SK-N-SH (cell line): ENCODE measurements at regions not wholly inside any gene's neighbourhood (a gene's known extent, or its start where the extent isn't known, plus 50 kb on each side); places are given as distances from the start of the nearest gene placed in this dataset.

Experiments
- CTCF ChIA-PET: fragments of 300-600, 350-600 bp; formaldehyde crosslinking; extraction: SDS; loops from one replicate; lab custom pipeline; 2021; lab: Yijun Ruan, JAX
- POLR2A ChIA-PET: fragments of 350-600 bp; sonication (Branson Sonifier 250); formaldehyde crosslinking; extraction: SDS; loops from one replicate; lab custom pipeline; 2020; ENCODE audit warnings: antibody characterized with exemption, inconsistent platforms; lab: Yijun Ruan, JAX
- DNase-seq: peaks from one replicate; pipeline ENCODE4 v3.0.0; 2012
- H2AFZ ChIP-seq: fragments of 200-600 bp; sonication (generic); 2 replicates; pipeline ENCODE4 v1.8.1; 2016; ENCODE audit warnings: antibody characterized with exemption, mild to moderate bottlenecking, low read depth
- H3F3A ChIP-seq: fragments of 200-600 bp; sonication (generic); replicated peaks from 2 replicates; pipeline ENCODE3; 2016; ENCODE audit warnings: antibody characterized with exemption, mild to moderate bottlenecking; ENCODE audit not compliant: insufficient read depth
- H3K27ac ChIP-seq, 2 experiments: fragments of 200-500 bp in 1 of 2; fragments of 200-600 bp in 1 of 2; sonication (Bioruptor generic) in 1 of 2; sonication (generic), shearing (Covaris generic) in 1 of 2; 2 replicates each; pipeline versions ENCODE4 v1.5.1 to v1.6.1; 2014 to 2016; ENCODE audit warnings: low read depth in 2 of 2, inconsistent platforms in 1 of 2, low read length in 1 of 2, mild to moderate bottlenecking in 1 of 2, mixed read lengths in 1 of 2
- H3K27me3 ChIP-seq: fragments of 200-600 bp; sonication (generic), shearing (Covaris generic); 2 replicates; pipeline ENCODE4 v1.6.1; 2016; ENCODE audit warnings: mixed run types; ENCODE audit not compliant: insufficient read depth
- H3K36me3 ChIP-seq, 2 experiments: fragments of 200-500 bp in 1 of 2; fragments of 200-600 bp in 1 of 2; sonication (Bioruptor generic) in 1 of 2; sonication (generic) in 1 of 2; replicated peaks in 1 of 2; 2 replicates each; pipeline versions ENCODE3 to v1.5.1; 2014 to 2016; ENCODE audit warnings: low read length in 1 of 2, mild to moderate bottlenecking in 1 of 2; ENCODE audit not compliant: insufficient read depth in 2 of 2, control insufficient read depth in 1 of 2
- H3K4me1 ChIP-seq, 2 experiments: fragments of 200-500 bp in 1 of 2; fragments of 200-600 bp in 1 of 2; sonication (Bioruptor generic) in 1 of 2; sonication (generic), shearing (Covaris generic) in 1 of 2; 2 replicates each; pipeline versions ENCODE4 v1.5.1 to v1.6.1; 2014 to 2016; ENCODE audit warnings: low read depth in 1 of 2, low read length in 1 of 2, mixed run types in 1 of 2; ENCODE audit not compliant: insufficient read depth in 2 of 2, control insufficient read depth in 1 of 2
- H3K4me2 ChIP-seq: fragments of 200-600 bp; sonication (generic), shearing (Covaris generic); 2 replicates; pipeline ENCODE4 v1.6.1; 2017; ENCODE audit warnings: mixed run types
- H3K4me3 ChIP-seq, 2 experiments: fragments of 200-500 bp in 1 of 2; fragments of 200-600 bp in 1 of 2; sonication (Bioruptor generic) in 1 of 2; sonication (generic), shearing (Covaris generic) in 1 of 2; 2 replicates each; pipeline versions ENCODE4 v1.5.1 to v1.8.1; 2014 to 2016; ENCODE audit warnings: low read depth in 2 of 2, inconsistent platforms in 1 of 2, low read length in 1 of 2, mild to moderate bottlenecking in 1 of 2, mixed read lengths in 1 of 2, moderate library complexity in 1 of 2
- H3K79me2 ChIP-seq: fragments of 200-600 bp; sonication (generic); 2 replicates; pipeline ENCODE4 v1.8.1; 2017; ENCODE audit warnings: mild to moderate bottlenecking; ENCODE audit not compliant: insufficient read depth
- H3K9ac ChIP-seq: fragments of 200-600 bp; sonication (generic); 2 replicates; pipeline ENCODE4 v1.6.1; 2017; ENCODE audit warnings: mixed run types
- H3K9me2 ChIP-seq: fragments of 200-600 bp; sonication (generic); 2 replicates; pipeline ENCODE4 v1.6.1; 2017; ENCODE audit warnings: mixed run types
- H3K9me3 ChIP-seq: fragments of 200-600 bp; sonication (generic); 2 replicates; pipeline ENCODE4 v1.6.1; 2017; ENCODE audit warnings: mixed run types, mild to moderate bottlenecking, moderate library complexity
- H4K20me1 ChIP-seq: fragments of 200-600 bp; sonication (generic); 2 replicates; pipeline ENCODE4 v1.6.1; 2017; ENCODE audit warnings: mild to moderate bottlenecking, mixed run types; ENCODE audit not compliant: insufficient read depth
- CHD2 ChIP-seq: fragments of 150-350 bp; IDR thresholded peaks from 2 replicates; pipeline ENCODE4 v1.6.1; 2018; ENCODE audit warnings: low read length; ENCODE audit not compliant: partially characterized antibody
- FOXM1 ChIP-seq: IDR thresholded peaks from 2 replicates; pipeline ENCODE4 v1.4.0; 2012; ENCODE audit warnings: low read depth, mild to moderate bottlenecking
- POLR2AphosphoS5 ChIP-seq: IDR thresholded peaks from 2 replicates; pipeline ENCODE4 v1.6.1; 2012; ENCODE audit warnings: low read depth, low read length
- RAD21 ChIP-seq: IDR thresholded peaks from 2 replicates; pipeline ENCODE4 v1.6.1; 2012; ENCODE audit warnings: mild to moderate bottlenecking, low read length
- RCOR1 ChIP-seq: fragments of 150-350 bp; IDR thresholded peaks from 2 replicates; pipeline ENCODE4 v1.6.1; 2017; ENCODE audit warnings: antibody characterized with exemption, low read length
- RFX5 ChIP-seq: IDR thresholded peaks from 2 replicates; pipeline ENCODE4 v1.6.1; 2012; ENCODE audit warnings: mild to moderate bottlenecking, improper control_type of control experiment, low read length
- RXRA ChIP-seq: IDR thresholded peaks from 2 replicates; pipeline ENCODE4 v1.4.0; 2012; ENCODE audit warnings: low read depth, mild to moderate bottlenecking, borderline replicate concordance
- TAF1 ChIP-seq: IDR thresholded peaks from 2 replicates; pipeline ENCODE4 v1.6.1; 2012; ENCODE audit warnings: low read depth, mild to moderate bottlenecking, low read length, moderate library complexity, borderline replicate concordance
- YY1 ChIP-seq: IDR thresholded peaks from 2 replicates; pipeline ENCODE4 v1.4.0; 2012; ENCODE audit warnings: low read depth, mild to moderate bottlenecking
- WGBS: methylation state at CpG from one replicate; pipeline ENCODE4 v1.1.6; 2017; ENCODE audit warnings: low lambda C conversion rate; 5-methylcytosine and 5-hydroxymethylcytosine counted together
- TF ChIP-seq, protein P1 (sequence below): IDR thresholded peaks from 2 replicates; pipeline ENCODE4 v1.6.1; 2012; ENCODE audit warnings: mild to moderate bottlenecking, low read depth, low read length, moderate library complexity
- TF ChIP-seq, protein P2 (sequence below): fragments of 150-350 bp; IDR thresholded peaks from 2 replicates; pipeline ENCODE4 v1.6.1; 2017; ENCODE audit warnings: antibody characterized with exemption, low read length, low read depth, borderline replicate concordance
- TF ChIP-seq, protein P3 (sequence below): IDR thresholded peaks from 2 replicates; pipeline ENCODE4 v1.4.0; 2012; ENCODE audit warnings: low read depth, borderline replicate concordance

DNA sequence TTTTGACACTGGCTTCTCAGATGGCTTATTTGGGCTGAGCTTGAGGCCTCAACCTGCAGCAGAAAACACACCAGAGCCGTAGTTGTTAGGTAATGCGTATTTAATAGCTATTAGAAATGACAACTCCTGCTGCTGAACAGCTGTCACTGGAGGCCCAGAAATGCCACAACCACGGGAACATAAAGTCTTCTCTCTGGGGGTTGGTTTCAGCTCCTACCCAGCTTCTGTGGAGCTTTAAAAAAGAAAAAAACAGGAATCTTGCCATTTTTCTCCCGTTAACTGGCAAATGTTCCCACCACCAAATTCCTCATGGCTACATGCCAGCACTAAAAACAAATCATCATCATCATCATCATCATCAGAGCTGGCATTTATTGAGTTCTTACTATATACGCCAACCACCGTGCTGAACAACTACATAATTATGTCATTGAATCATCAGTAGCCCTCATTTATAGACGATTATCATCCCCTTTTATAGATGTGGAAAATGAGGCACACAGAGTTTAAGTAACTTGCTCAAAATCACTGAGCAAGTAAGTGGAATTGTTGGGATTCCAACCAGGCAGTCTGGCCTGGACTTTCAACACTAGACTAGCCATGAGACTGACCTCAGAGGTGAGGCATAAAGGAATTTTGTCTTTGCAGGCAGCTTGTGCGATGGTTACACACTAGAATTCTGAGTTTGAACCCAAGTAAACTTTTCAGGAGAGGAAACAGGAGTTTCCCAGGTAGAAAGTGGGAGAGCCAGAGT, 185.3 kb upstream of the WWC1 start:
- 44% methylated on average over 8 of the region's 8 CpGs for WGBS
- TF ChIP-seq, protein P1, sequence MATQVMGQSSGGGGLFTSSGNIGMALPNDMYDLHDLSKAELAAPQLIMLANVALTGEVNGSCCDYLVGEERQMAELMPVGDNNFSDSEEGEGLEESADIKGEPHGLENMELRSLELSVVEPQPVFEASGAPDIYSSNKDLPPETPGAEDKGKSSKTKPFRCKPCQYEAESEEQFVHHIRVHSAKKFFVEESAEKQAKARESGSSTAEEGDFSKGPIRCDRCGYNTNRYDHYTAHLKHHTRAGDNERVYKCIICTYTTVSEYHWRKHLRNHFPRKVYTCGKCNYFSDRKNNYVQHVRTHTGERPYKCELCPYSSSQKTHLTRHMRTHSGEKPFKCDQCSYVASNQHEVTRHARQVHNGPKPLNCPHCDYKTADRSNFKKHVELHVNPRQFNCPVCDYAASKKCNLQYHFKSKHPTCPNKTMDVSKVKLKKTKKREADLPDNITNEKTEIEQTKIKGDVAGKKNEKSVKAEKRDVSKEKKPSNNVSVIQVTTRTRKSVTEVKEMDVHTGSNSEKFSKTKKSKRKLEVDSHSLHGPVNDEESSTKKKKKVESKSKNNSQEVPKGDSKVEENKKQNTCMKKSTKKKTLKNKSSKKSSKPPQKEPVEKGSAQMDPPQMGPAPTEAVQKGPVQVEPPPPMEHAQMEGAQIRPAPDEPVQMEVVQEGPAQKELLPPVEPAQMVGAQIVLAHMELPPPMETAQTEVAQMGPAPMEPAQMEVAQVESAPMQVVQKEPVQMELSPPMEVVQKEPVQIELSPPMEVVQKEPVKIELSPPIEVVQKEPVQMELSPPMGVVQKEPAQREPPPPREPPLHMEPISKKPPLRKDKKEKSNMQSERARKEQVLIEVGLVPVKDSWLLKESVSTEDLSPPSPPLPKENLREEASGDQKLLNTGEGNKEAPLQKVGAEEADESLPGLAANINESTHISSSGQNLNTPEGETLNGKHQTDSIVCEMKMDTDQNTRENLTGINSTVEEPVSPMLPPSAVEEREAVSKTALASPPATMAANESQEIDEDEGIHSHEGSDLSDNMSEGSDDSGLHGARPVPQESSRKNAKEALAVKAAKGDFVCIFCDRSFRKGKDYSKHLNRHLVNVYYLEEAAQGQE, result no peak
- no peak for TF ChIP-seq RXRA
- no peak for TF ChIP-seq FOXM1
- no peak for TF ChIP-seq RFX5
- TF ChIP-seq CHD2, result no peak
- TF ChIP-seq, protein P2, sequence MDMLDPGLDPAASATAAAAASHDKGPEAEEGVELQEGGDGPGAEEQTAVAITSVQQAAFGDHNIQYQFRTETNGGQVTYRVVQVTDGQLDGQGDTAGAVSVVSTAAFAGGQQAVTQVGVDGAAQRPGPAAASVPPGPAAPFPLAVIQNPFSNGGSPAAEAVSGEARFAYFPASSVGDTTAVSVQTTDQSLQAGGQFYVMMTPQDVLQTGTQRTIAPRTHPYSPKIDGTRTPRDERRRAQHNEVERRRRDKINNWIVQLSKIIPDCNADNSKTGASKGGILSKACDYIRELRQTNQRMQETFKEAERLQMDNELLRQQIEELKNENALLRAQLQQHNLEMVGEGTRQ, result no peak
- TF ChIP-seq TAF1, result no peak
- Histone ChIP-seq H3K9ac (no peak overlapping the region), H3K9me3 (no peaks in the 10 kb centered on the region), H3F3A (no peaks in the 10 kb centered on the region), H2AFZ (no peak overlapping the region), H3K4me1 (peaks cover 0 to 3% of the 10 kb centered on the region in 2 experiments; a peak in 1 of 4 replicates), H3K36me3 (no peaks in the 10 kb centered on the region), H3K79me2 (no peaks in the 10 kb centered on the region), H3K9me2 (no peaks in the 10 kb centered on the region), H3K4me3 (no peak overlapping the region), H3K27me3 (no peaks in the 10 kb centered on the region), H3K4me2 (no peak overlapping the region), H3K27ac (no peak overlapping the region), H4K20me1 (no peaks in the 10 kb centered on the region)
- DNase-seq, result no peak
- ChIA-PET CTCF (interaction anchor here (0.8 to 2.6 kb wide), 3 partner anchors 14 to 29 kb away, joined by 3 to 8 read pairs (median 3); no protein-coding TSS in a partner anchor), POLR2A (no interaction called here)

DNA sequence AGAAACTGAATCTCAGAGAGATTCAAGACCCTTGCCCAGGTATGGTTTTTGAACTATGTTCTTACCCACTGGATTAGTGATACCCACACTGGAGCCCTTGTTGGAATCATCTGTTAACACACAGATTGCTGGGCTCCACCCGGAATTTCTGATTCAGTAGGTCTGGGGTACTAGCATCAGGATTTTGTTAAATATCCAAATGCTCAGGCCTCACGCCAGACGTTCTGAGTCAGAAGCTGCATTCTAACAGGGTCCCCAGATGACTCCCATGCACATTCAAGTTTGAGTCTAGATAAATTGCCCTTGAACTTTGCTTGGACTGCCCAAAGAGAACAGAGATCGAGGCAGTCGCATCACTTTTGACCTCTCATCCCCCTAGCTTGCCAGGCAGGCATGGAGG, 182.0 kb upstream of the WWC1 start:
- CTCF ChIA-PET, result interaction anchor here (0.9 to 7.8 kb wide), 2 partner anchors 110 to 118 kb away, joined by 5 to 43 read pairs; no protein-coding TSS in a partner anchor
- TF ChIP-seq, protein P3, sequence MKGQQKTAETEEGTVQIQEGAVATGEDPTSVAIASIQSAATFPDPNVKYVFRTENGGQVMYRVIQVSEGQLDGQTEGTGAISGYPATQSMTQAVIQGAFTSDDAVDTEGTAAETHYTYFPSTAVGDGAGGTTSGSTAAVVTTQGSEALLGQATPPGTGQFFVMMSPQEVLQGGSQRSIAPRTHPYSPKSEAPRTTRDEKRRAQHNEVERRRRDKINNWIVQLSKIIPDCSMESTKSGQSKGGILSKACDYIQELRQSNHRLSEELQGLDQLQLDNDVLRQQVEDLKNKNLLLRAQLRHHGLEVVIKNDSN, result no peak
- TF ChIP-seq YY1 (no peak), RAD21 (no peak), RCOR1 (no peak), POLR2AphosphoS5 (no peak)
- TF ChIP-seq, protein P1, result no peak
- POLR2A ChIA-PET, result interaction anchor here (0.6 kb wide), 1 partner anchor 12 kb away, joined by 3 read pairs; no protein-coding TSS in a partner anchor

More for the DNA sequence above, 182.0 kb upstream of the WWC1 start:
- no peak overlapping the region for H3K4me2 ChIP-seq
- H3K9me3 ChIP-seq, result no peaks in the 10 kb centered on the region
- H3K27ac ChIP-seq, result no peak overlapping the region
- no peaks in the 10 kb centered on the region for H3K9me2 ChIP-seq
- 58% methylated on average over 5 of the region's 5 CpGs for whole genome bisulfite sequencing
- no peak overlapping the region for H3K4me3 ChIP-seq
- peaks cover 0 to 3% of the 10 kb centered on the region in 2 experiments; a peak in 1 of 4 replicates for H3K4me1 ChIP-seq
- no peaks in the 10 kb centered on the region for H3F3A ChIP-seq
- no peak overlapping the region for H3K9ac ChIP-seq
- H4K20me1 ChIP-seq, result no peaks in the 10 kb centered on the region
- no peak for DNase-seq
- no peak overlapping the region for H2AFZ ChIP-seq
- no peaks in the 10 kb centered on the region for H3K36me3 ChIP-seq
- no peaks in the 10 kb centered on the region for H3K79me2 ChIP-seq
- no peaks in the 10 kb centered on the region for H3K27me3 ChIP-seq
